HG02970 (cell line): ENCODE measurements at regions not wholly inside any gene's neighbourhood (a gene's known extent, or its start where the extent isn't known, plus 50 kb on each side); places are given as distances from the start of the nearest gene placed in this dataset.

Experiments used
- ATAC-seq: cut with Tn5 transposase; IDR thresholded peaks from one replicate; pipeline ENCODE4 v1.9.1; 2021; ENCODE audit warnings: mild to moderate bottlenecking, moderate library complexity, moderate number of reproducible peaks; ENCODE audit not compliant: unreplicated experiment, low FRiP score

DNA sequence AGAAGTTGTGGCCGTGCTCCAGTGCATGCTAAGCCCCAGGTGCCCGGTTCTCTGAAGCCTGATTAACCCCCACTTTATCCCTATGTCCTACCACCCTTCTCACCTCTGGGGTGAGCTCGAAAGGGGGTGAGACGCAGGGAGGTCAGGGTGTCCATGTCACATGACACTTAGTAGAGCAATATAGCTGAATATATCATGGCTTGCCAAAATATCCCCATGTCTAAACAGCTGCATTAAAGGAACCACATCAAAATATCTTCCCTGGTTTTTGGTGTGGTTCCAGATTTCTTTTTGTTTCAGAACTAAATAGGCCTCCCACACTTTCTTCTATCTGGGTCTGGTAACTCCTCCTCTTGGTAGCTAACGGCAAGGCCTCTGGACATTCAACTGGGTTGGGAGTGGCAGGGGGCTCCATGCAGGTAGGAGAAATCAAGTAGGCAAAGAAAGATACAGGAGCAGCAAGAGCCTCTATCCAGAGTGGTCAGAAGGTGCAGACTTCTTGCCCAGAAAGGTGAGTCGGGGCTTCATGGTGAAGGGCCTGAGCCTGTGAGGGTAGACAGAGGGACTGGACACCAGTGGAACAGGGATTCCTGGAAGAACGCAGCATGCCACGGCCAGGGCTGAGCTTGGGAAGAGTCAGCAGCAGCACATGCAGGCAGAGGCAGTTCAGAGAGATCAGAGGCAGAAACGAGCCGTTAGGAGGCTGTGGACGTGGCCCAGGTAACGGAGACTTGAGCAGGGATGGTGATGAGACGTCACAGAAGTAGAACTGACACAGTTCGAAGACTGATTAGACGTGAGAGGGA lies 202.8 kb upstream of the DIO3 start:
- ATAC-seq = no peak

DNA sequence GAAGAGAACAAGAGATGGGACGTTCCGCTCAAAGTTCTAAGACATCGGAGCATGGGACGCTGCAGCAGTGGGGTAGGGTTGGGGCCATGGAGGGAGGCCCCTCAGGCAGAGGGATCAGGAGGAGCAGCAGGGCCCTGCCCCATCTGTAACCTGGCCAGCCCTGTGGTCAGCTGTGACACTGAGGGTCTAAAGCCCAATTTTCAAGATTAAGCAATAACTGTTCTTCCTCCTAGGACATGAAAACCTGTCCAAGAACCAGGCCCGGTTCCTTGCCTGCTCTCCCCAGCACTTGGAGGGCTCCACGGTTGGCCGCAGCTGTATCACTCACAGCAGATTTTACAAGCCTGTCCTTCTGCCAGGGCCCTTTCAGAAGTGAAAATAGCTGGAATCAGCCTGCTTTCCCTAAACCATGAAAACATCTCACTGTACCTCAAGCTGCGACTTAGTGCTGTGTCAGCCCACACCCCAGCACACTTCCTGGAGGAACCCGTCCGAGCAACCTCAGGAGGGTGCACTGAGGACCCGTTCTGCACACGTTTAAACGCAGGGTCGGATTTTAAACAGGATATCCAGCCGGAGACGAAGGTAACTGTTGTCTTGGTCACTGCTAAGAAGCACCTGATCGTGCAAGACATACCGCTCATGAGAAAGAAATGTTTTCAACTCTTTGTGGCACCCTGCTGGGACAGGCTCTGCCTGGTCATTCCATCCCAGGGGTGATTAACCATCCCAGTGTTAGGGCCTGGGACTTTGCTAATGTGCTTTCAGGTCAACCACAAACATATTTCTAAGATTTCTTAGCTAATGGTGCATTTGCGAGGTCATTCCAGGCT lies 201.9 kb upstream of the DIO3 start:
- ATAC-seq = no peak

DNA sequence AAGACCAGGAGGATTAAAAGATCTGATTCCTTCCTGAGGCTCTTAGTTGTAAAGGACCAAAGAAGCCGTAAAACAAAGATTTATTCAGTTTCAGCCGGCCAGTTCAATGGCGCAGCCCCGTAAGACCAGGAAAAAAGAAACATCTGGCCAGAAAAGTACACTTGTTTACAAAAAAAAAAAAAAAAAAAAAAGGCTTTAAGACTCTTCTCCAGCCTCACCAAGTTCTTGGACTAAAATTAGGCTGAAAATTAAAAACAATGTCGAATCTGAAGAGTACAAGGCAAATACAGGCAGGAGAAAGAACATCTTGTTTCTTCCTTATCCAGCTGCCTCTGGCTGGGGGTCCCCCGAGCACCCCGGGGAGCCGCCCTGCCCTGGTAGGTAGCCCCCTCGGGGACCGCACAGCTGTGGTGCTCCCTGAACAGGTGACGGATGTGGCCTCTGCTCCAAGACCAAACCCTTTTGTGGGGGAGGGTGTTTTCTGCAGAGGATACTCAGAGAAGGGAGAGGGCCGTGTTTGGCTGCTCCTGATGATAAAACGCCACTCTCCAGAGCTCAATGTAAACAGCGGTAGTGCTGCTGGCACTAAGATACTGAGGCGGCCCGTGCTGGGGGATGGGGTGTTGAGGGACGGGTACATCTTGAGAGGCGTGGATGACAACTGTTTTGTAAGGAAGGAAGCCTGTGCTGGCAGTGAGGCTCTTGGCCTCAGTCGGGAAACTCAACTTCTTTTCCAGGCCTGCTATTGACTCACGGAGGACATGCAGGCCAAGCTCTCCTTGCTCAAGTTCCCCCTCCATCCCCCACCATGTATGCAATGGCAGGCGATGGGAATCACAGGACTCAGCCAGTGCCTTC lies 201.0 kb upstream of the DIO3 start:
- ATAC-seq = no peak

DNA sequence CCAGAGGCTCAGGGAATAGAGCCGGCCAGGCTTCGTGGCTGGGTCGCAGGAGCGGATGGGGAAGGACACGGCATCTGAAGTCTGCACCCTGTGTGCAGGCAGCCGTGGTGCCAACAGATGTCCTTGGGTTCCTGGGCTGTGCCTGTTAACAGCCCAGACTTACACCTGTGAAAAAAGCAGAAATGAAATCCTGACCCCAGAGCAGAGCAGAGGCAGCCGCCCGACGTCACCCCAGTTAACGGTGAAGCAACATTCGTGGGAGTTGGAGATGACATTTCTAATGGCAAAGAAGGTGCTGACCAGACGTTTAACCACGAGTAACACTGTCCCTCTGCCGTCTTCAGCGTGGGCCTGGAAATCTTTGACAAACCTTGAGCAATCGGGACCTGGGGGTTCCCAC lies 200.3 kb upstream of the DIO3 start:
- ATAC-seq = no peak

DNA sequence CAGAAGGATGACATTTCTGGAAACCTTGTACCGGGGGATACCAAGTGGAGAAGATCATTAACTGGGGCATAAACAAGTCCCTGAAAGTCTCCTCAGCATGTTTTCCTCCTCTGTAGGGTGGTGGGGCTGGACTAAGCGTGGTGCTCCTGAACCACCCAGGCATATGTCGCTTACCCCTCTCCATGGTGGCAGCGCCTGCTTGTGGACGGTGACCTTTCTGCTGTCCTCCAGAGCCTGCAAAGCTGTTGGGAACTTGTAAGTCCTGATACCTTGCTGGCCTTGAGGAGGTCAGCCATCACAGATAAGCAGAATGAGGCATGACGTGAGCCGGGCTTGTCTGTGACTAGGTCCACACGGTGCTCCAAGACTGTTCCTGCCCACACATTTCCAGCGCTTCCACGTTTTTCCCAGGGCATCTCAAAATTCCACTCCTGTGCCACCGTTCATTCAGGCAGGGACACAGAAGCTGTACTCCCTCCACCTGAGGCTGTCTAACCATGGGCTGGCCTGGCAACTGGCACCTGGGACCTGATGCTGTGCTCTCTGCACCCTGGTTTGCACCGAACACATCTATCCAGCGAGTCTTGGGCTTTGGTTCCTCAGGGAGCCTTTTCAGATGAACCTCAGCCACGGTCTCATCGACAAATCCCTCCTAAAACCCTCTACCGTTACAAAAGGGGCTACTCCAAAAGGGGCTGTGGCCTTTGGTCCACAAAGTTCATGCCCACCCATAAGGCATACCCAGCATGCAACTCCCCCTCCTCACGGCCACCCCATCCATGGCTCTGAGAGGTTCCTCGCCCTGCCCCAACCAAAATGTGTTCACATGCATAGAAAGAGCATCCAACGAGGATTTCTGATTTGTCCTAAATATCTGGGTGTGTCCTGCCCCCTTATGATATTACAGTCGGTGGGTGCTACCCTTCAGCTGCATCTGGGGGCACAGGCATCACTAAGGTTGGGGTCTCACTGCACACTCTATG lies 199.6 kb upstream of the DIO3 start:
- ATAC-seq = no peak

DNA sequence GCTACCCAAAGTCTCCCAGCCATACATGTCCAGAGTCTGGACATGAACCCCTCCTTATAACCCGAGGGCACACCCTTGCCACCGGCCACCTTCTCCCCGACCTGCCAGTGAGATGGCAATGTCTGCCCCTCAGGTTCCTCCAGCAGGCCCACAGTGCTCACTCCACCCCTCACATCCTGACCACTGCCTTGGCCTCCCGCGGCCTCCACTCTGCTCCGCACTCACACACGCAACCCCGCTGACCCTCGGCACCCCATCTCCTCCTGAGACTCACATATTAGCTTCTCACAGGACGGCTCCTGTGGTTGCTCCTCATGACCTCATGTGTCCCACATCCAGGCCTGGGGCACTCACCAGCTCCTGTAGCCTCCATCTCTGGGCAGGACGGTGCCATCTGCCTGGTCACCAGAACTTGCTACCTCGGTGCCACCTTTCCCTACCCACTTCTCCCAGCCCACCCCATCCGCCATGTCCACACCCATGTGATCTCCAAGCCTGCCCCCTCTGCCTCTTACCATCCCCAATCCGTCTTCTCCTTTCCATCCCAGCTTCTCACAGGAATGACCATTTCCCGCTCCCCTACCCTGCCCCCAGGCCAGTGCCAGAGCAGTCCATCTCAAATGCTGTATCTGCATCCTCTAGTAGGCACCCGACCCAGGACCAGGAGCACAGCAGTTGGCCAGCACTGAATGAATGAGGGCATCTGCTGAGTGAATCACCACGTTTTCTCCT lies 198.6 kb upstream of the DIO3 start:
- no peak for ATAC-seq

DNA sequence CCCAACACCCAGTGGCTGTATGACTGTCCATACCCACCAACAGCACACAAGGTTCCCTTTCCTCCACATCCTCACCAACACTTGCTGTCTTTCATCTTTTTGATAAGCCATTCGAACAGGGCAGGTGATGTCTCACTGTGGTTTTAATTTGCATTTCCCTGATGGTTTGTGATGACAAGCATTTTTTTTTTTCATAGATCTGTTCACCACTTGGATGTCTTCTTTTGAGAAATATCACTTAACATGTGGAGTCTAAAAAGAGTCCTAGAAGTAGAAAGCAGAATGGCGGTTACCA lies 198.1 kb upstream of the DIO3 start:
- ATAC-seq = no peak

DNA sequence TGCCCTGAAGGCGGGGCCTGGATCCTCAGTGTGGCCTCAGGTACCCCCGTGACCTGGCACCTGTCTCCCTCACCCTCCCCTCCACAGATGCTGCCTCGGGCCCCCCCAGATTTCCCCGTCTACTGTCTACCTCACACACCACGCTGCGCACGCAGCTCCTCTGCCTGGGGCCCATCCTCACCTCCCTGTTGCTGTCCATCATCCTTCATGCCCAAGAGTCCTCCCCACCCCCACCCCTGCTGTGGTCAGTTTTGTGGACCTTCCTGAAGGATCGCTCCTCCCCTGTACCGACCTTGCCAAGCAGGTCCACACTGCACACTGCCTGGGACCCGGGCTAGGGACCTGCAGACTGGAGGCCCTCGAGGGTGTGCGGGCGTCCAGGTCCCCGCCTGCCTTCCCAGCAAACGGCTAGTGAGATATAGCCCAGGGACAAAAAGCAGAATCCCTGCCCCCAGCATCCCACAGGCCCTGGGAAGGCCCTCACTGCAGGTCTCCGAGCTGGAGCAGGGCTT lies 197.4 kb upstream of the DIO3 start:
- ATAC-seq = no peak

DNA sequence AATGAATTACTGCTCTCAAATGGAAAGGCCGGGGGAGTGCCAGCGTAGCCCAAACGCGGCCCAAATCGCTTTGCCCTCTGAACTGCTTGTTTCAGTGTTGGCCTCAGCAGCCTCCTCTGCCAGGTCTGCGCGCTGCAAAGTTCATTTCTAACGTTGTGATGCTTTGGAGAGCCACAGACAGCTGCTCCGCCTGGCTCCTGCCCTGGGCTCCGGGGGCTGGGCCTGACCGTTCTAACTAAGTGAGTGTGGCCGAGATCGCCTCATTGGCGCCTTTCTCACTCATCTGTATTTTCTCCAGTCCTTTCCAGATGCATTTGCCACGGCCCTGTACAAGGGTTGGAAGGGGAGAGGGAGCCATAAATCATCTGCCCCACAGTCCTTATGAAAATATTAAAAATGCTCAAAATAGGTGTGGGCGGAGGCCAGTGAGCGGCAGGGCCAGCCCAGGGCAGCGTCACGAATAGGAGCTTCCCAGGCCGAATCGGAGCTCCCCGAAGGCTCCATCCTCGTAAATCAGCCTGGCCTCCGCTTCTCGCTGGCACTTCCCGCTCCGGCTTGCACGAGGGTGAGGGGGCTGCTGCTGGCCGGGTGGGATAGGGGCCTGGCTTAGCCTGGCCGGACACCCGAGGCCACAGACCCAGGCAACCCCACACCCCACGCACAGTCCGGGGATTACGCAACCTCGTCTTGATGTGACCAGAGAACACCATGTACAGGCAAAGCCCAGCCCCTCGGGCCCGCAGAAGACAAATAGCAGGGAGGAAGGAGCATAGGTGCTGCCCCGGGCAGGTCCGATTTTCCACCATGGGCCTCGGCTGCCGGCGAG lies 196.6 kb upstream of the DIO3 start:
- ATAC-seq = no peak

DNA sequence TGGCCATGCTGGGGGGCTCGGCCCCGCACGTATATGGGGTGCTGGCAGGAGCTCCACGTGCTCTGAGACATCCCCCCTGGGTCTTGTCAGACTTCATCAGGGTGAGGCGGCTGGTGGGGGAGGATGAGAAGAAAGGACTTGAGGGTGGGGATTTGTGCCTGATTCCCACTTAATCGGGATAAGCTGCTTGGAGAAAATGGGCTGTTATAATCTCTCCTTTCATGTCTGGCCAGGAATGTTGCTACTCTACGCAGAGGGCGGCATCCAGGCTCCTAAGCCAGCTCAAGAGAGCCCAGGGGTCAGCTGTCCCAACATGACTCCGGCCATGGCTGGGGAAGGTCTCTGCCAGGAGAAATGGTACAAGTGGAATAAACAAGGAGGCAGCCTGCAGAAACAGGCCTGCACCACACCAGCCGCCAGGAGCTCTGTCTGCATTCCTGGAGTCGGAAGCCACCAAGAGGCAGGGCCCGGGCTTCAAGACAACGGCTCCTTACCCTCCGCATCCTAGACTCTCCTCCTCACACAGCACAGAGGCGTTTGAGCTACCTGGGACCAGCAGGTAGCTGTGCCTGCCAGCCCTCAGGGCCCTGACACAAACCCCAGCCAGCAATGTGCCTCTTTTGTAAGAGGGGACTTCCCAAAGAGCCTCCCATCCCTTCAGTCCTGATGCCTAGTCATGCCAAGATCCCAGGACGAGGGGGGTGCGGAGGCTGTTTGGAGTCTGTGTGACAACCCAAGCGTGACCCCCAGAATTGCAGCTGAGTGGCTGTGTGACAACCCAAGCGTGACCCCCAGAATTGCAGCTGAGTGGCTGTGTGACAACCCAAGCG lies 195.8 kb upstream of the DIO3 start:
- ATAC-seq = no peak

DNA sequence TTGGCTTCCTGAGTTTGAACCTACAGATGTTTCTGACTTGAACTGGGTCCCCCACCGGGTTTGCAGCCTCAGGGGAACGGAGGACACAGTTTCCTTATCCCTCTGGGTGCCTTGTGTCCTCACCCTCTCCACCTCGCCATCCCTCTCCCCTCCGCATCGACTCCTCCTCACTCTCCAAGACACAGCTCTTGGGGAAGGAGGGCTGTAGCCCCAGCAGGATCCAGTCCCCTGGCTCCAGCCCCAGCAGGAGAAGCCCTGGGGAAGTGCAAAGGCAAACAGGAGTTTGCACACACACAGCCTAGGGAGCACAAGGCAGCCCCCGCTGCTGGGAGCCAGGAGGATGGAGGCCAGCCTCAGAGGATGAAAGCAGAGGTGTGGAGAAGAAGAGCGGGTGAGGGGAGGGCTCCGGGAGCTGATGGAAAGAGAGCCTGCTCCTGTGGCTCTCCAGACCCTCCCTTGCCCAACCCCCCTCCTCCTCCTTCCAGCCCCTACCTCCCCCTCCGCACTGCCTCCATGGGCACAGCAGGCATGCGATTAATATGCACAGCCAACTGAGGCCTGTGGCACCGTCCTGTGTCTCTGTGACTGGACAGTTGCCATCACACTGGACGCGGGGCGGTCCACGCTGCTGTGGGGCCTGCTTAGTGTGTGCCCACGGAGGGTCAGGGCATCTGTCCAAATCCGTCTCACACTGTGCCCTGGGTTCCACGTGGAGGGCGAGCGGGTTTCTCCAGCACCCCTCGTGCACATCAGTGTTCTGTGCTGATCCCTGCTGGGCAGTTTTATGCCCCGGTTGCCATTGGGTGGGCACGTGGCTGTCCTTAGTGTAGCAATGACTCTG lies 193.7 kb upstream of the DIO3 start:
- no peak for ATAC-seq

DNA sequence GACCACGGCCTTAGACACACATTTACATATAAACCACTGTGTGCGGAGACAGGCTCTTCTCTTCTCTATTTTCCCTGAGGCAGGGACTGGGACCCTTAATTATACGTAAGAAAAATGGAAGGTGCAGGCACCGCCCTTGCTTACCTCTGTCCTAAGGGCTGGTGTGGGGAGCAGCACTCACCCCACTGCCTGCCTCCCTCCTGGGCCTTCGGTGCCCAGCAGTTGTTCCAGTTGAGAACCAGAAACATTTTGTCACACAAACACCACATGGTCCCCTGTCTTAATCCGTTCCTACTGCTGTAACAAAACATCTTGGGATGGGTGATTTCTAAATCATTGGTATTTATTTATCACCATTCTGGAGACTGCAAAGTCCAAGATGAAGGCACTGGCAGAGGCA lies 192.7 kb upstream of the DIO3 start:
- ATAC-seq = no peak

DNA sequence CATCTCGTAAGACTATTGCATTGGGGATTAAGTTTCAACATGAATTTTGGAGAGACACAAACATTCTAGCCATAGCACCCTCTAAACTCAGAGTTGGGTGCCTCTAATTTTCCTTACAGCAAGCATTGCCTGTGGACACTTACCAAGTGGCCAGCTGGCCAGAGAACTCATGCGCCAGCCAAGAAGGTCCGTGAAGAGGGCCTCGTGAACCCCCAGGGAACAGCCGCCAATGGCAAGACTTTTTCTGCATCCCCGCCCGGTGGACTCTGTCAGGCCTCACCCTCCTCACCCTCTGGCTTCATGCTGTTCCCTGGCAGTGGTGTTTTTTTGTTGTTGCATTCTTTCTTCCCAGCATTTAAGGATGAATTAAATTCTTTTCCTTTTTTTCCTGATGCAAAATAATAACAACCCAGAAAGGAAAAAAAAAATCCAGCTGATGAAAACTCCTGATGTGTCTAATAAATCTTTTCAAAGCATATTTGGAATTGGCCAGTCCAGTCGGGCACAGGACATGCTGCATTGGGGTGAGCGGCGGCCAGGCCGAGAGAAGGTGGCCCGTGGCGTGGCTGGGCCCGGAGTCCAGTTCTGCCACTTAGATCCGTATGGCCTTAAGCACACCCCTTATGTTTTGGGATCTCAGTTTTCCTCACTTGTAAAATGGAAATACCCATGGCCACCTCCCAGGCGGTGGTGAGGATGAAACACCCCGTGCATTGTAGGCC lies 191.9 kb upstream of the DIO3 start:
- ATAC-seq = no peak

DNA sequence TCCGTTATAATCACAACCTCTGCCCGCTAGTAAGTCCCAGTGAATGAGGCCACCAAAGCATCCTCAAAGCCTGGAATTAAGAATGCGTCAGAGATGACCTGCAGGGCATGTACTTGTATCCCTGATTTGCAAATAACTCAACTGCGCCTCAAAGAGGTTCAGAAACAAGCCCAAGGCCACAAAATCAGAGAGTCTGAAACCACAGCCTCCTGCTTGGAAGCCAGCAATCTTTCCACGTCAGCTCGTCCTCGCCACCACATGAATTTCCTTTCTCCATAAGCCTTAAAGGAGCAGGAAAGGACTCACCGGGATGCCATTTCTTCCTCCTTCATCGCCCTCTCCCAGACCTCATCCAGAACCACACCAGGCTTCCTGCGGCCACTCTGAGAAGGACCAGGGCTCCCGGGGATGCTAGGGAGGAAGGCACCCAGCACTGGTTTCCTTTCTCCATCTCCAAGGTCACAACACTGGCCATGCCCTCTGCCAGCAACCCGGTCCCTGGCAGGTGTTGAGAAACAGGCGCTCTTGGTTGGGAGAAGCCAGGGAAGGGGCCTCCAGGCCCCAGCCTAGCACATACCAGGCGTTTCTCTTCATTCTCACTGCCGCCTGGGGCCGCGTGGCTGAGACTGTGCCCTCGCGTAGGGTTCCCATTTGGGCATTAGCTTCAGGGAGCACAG lies 191.2 kb upstream of the DIO3 start:
- ATAC-seq = no peak
